GM19324 (cell line): ENCODE measurements at regions not wholly inside any gene's neighbourhood (a gene's known extent, or its start where the extent isn't known, plus 50 kb on each side); places are given as distances from the start of the nearest gene placed in this dataset.
A peak's percentile ranks its signal among the peaks of the same experiment; 100 is the strongest.

Source experiments
- ATAC-seq: cut with Tn5 transposase; IDR thresholded peaks from one replicate; pipeline ENCODE4 v1.9.1; 2021; ENCODE audit warnings: mild to moderate bottlenecking, moderate library complexity; ENCODE audit not compliant: unreplicated experiment, low FRiP score

- ATAC-seq, result no peak
Observed at GRCh38 chr17:77388384-77389306, 247.9 kb downstream of the SEC14L1 start.

GRCh38 chr17:77390870-77391269, 250.1 kb downstream of the SEC14L1 start:
- no peak for ATAC-seq

GRCh38 chr17:77391668-77392375, 251.1 kb downstream of the SEC14L1 start:
- no peak for ATAC-seq

DNA sequence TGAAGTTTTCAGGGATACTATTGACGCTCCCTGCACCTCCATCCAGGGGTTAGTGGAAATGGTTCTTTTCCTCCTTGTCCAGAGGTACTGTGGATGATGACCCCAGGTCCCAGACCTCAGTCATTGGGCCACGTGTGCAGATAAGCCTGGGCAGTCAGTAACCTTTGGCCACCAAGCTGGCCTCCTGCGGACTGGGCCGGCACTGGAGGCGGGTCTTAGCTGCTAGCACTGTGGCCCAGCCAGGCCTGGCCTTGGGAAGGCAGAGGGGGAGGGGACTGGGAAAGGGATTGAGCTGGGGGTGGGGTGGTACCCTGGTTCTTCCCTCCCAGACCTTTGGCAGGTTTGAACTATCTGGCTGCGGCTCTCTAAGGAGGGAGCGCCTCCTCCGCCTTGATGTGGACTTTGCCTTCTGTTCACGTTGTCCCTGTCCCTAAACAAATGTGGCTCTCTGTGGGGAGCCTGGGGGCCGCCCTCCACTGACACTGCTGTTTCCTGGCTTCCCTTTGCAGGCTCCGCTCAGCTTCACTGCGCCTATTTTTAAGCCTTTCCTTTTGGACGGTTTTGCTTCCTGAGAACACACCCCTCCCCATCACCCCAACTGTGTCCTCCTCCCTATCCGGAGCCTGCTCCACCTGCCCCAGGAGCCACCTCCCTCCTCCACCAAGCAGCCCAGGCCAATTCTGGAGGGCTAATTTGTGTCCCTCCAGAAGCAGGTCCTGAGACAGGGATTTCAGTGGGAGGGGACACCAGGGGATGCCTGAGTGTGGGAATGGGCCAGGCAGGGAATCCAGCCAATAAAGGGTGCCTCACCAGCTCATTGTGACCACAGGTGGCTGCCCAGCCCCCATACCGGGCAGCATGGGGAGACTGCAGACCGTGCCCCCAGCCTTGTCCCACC, 251.9 kb downstream of the SEC14L1 start:
- ATAC-seq, result no peak

GRCh38 chr17:77393274-77393600, 252.5 kb downstream of the SEC14L1 start:
- no peak for ATAC-seq

- no peak for ATAC-seq
Observed at GRCh38 chr17:77393867-77394539, 253.2 kb downstream of the SEC14L1 start.

DNA sequence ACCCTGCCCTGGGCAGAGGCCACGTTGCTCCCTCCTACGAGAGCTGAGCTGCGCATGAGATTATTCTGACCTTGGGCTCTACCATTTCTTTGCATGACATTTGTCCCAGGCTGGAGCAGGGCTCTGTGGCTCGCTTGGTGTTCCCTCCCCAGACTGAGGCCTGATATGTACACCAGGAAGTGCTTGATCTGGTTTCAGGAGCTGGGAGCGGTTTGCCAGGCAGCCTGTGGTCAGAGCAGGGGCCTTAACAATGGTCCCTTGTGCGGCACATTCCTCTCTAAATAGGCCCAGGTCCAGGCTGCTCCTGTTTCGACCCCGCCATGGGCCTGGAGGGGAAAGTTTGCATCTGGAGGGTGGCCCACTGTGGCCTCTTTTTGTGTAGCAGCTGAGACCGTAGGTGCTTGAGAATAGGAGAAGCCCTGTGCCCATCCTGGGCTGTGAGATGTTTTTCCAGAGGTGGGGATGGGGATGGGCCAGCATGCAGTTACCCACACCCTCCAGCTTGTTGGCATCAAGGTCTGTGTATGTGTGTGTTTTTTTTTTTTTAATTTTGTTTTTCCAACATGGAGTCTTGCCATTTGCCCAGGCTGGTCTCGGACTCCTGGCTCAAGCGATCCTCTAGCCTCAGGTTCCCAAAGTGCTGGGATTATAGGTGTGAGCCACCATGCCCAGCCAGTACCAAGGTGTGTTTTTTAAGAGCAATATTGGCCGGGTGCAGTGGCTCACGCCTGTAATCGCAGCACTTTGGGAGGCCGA, 253.9 kb downstream of the SEC14L1 start:
- ATAC-seq, result no peak

DNA sequence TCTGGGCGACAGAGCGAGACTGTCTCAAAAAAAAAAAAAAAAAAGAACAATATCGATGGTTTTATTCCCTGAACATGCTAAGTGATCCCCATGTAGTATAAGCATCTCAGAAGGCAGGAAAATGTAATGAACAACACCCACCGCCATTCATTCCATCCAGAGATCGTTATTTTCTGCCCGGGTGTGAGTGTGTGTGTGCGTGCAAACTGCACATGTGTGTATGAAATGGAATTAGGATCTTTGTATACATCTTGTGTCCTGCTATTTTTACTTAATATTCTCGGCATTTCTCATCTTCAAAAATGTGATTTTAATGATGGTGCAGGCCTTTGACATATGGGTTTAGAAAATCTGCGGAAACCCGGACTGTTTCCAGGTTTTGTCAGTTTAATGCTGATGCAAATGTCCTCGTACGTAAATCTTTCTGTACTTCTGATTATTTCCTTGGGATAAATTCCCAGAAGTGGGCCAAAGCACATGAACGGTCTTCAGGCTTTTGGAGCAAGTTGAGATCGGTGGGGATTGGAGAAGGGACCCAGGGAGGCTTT, 254.8 kb downstream of the SEC14L1 start:
- no peak for ATAC-seq

DNA sequence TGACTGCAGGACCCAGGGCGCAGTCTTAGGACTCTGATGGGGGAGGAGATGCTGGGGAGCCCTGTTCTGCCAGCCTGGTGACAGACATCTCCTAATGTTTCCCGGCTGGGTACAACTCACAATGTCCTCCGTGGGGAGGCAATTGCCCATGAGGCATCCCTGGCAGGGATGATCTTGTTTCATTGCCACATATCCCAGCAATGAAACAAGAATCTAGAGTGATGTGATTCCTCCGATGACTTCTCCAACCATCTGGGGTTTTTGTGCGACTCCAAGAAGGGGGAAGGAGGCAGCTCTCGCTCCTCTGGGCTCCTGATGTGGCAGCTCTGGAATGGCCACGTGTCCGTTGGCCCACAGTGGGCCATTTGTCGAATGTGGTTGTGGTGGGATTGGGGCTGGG, 255.8 kb downstream of the SEC14L1 start:
- no peak for ATAC-seq

DNA sequence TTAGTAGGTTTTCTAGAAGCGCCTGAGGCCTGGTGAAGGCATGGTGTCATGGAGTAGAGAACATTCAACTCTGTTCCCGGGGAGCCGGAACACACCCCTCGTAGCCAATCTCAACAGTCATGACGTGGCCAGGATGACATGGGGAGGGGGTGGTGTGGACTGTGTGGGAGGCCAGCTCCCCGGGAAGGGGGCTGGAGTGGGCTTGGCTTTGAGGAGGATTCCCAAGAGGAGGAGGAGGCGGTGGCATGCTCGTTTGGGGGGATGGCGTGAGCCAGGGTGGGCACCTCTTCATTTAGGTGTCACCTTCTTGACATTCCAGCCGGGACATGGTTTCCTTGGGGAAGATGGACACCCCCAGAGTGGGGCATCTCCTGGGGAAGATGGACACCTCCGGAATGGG, 257.5 kb downstream of the SEC14L1 start:
- ATAC-seq, result no peak

DNA sequence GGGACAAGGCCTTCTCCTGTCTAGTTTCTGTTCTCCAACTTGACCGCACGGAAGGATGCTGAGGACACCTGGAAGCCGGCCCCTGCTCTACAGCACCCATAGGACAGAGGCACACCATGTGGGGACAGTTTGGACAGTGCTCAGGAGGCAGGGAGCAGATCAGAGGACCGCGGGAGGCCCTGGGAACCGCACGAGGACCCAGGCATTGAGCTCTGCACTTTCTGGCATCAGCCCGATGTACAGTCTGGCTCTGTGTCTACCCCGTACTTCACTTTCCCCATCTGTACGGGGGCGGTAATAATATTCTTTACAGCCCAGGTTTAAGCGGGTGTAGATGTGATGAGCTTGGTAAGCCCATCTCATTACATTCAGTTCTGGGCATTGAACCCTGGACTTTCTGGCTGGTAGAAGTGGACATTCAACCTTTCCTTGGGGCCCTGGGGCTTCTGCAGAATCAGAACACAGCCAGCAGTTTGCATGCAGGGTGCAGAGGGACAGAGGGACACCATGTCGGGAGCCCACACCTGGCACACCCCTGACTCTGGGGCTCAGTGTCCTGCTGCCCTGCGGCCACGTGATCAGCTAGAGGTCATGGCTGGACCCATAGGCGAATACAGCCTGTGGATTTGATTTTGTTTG, 258.7 kb downstream of the SEC14L1 start:
- no peak for ATAC-seq

- no peak for ATAC-seq
Observed at GRCh38 chr17:77400445-77400870, 259.7 kb downstream of the SEC14L1 start.

DNA sequence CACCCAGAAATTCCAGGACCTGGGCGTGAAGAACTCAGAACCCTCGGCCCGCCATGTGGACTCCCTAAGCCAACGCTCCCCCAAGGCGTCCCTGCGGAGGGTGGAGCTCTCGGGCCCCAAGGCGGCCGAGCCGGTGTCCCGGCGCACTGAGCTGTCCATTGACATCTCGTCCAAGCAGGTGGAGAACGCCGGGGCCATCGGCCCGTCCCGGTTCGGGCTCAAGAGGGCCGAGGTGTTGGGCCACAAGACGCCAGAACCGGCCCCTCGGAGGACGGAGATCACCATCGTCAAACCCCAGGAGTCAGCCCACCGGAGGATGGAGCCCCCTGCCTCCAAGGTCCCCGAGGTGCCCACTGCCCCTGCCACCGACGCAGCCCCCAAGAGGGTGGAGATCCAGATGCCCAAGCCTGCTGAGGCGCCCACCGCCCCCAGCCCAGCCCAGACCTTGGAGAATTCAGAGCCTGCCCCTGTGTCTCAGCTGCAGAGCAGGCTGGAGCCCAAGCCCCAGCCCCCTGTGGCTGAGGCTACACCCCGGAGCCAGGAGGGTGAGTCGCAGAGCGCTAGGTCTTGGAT, 261.5 kb downstream of the SEC14L1 start:
- ATAC-seq, result no peak

- no peak for ATAC-seq
Observed at GRCh38 chr17:77403854-77404253, 263.1 kb downstream of the SEC14L1 start.

DNA sequence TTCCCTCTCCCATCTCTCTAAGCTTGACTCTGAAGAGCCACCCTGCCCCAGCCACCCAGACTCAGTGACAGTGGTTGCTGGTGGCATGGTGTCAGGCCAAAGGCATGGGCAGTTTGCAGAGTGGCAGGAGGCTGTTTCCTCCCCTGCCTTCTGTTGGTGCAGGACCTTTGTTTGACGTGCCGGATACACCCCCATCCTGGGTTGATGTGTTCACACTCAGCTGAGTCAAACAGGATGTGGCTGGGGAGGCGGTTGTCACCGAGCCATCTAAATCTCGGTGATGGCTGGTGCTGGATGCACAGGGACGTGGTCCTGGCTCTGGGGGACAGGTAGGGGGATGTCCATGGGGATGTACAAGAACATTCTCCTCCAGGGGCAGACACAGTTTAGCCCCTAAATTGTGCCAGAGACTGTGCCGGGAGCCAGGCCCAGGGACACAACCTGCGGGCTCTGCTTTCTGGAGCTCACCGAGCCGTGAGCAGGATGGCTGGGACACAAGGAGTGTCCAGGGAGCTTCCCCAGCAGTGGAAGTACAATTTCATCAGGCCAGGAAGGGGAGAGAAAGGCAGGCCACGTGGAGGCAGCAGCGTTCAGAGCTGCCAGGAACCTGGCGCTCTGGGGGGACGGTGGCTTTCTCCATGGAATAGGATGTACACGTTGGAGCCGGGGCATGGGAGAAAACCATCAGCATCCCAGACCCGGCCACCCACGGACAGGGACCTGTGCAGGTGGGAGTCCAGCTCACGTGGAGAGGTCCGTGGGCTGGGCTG, 264.2 kb downstream of the SEC14L1 start:
- peak; percentile 49 for ATAC-seq

- no peak for ATAC-seq
Observed at GRCh38 chr17:77405867-77406732, 265.3 kb downstream of the SEC14L1 start.
